ENCODE measurements at regions not wholly inside any gene's neighbourhood (a gene's known extent, or its start where the extent isn't known, plus 50 kb on each side); places are given as distances from the start of the nearest gene placed in this dataset.

GRCh38 chr2:10984418-10985135 lies 72.8 kb downstream of the KCNF1 start:
- DNase-seq = no peak

GRCh38 chr2:10985260-10985659 lies 73.5 kb downstream of the KCNF1 start:
- DNase-seq = no peak

DNA sequence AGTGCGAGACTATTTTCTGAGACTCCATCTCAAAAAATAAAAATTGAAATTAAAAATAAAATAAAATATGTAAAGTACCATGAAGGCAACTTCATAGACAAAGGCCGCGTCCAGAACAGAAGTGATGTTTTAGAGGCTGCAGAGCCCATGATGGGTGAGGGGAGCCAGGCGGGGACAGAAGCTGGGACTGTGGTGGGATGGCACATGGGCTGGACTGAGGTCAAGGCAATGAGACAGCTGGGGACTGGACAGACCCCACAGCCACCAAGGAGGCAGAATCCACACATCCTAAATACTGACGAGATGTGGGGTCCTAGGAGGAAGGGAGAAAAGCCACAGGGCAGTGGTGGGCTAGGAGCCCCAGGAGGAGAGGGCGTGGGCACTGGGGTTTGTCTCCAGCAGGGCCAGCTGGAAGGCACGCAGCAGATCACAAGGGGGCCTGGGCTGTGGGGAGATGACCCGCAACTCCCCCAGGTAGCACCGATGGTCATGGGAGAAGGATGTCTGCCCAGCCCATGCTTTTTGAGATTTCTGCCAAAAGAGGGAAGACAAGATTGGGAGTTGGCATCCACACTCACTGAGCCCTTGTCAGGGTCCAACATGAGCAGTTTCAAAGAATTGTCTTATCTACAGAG lies 74.3 kb downstream of the KCNF1 start:
- DNase-seq = no peak

DNA sequence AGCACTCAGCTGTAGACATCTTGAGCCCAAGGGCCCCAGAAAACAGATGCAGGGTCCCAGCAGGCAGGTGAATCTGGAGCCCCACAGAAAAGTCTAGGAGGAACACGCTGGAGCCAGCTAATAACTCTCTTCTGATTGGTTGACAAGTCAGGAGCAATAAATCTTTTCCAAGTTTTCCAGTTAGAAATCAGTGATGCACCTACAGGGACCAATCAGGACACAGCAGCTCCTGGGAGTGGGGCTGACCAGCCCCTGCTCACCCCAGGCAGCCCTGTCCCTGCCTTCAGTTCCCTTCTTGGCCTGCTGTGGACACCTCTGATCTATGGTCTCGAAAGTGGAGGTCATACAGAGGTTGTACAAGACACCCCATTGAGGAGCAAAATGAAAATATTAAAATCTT lies 75.7 kb downstream of the KCNF1 start:
- no peak for DNase-seq

DNA sequence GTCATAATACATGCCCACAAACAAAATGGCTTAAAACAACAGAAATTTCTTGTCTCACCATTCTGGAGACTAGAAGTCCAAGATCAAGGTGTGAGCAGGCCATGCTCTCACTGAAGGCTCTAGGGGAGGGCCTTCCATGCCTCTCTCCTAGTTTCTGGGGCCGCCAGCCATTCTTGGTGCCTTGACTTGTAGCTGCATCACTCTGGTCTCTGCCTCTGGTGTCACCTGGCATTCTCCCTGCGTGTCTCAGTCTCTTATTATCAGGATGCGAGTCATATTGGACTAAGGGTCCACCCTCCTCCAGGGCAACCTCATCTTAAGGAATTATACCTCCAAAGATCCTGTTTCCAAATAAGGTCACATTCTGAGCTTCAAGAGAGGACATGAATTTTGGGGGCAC lies 76.1 kb downstream of the KCNF1 start:
- DNase-seq = no peak

- DNase-seq = no peak
Measured at GRCh38 chr2:10989151-10989550, 77.4 kb downstream of the KCNF1 start.

- no peak for DNase-seq
Measured at GRCh38 chr2:10989782-10990181, 78.0 kb downstream of the KCNF1 start.

DNA sequence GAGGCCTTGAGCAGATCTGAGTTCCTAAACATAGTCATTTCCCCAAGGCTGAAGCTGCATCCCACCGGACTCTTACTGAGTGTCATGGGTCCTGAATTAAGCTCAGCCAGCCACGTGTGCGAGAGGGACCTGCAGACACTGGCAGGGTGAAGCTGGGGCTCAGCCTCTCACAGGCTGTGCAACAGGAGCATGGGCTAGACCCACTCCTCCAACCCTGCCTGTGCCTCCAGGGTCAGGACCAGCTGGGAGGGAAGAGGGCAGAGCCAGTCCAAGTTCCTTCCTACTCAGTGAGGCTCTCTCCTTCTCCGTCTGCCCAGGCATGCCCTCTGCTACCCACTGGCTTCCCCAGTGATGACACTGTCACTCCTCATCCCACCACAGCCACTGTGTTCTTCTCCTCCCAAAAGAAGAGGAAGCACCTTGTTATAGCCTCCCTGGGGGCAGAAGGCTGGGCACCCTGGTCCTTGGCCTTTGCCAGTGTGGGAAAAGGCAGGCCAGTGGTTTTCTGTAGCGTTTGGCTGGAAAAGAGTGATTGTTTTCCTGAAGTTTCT lies 78.9 kb downstream of the KCNF1 start:
- no peak for DNase-seq

- DNase-seq = no peak
Measured at GRCh38 chr2:10992023-10992791, 80.5 kb downstream of the KCNF1 start.

- no peak for DNase-seq
Measured at GRCh38 chr2:10993001-10993481, 81.3 kb downstream of the KCNF1 start.

DNA sequence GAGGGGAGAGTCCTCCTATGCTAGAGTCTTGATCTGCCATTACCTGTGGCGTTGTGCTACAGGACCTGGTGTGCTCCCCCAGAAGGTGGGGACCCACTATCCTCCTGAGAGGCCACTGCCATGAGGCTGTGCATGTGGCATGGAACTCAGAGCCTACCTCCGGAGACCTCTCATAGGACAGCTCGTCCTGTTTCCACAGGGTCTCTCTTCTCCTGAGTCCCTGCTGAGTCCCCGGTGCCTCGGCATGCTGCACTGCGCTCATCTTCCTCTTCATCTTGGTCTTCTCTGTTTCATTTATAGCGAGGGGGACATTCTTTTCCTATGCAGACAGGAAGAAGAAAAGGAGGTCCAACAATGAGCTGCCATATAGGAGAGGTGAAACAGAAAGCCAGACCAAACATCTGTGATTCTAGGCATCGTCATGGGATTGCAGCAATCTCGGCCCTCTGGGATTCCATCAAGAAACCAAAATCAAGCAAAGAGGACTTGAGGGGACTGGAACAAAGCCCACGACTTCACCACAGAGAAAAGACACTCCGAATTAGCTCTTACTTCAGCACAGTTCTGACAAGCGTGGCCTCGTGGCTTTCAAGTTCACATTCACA lies 83.7 kb downstream of the KCNF1 start:
- no peak for DNase-seq

- peak in 3 of 56 donors; percentile 6 to 61 (median 29) for DNase-seq
Measured at GRCh38 chr2:11004199-11004598, 92.5 kb downstream of the KCNF1 start.

GRCh38 chr2:11005032-11005431 lies 93.3 kb downstream of the KCNF1 start:
- DNase-seq = no peak

- DNase-seq = no peak
Measured at GRCh38 chr2:11006191-11006590, 94.5 kb downstream of the KCNF1 start.

DNA sequence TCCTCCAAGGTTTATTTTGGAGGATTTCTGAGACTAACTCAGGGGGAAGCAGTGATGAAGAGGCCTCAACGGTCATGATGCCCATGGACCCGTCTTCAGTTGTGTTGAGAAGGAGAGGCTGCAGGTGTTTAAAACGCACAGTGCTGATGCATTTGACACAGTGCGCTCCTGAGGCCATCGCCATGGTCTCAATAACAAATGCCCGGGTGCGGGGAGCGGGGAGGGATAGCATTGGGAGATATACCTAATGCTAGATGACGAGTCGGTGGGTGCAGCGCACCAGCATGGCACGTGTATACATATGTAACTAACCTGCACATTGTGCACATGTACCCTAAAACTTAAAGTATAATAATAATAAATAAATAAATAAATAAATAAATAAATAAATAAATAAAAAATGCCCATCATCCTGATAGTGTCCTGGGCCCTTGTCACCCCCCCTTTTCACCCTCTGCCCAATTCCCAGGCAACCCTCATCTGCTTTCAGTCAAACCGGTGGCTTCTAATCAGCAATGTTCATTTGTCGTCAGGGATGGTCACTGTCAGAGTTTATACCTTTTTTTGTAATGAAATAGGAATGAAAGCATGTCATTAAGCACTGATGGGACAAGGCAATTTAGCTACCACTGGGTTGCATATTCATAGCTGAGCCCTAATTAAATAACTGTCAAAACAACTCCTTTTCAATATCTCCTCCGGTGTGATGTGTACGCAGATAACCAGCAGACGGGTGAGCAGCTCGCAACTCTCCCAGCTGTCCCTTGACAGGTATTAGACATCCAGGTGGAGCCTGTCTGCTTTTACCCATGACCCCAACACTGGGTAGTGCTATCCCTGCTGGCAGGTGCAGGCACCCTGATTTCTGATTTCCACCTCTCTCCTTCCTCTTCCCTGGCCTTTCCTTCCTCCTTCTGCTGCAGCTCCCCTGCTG lies 95.9 kb downstream of the KCNF1 start:
- DNase-seq = no peak

DNA sequence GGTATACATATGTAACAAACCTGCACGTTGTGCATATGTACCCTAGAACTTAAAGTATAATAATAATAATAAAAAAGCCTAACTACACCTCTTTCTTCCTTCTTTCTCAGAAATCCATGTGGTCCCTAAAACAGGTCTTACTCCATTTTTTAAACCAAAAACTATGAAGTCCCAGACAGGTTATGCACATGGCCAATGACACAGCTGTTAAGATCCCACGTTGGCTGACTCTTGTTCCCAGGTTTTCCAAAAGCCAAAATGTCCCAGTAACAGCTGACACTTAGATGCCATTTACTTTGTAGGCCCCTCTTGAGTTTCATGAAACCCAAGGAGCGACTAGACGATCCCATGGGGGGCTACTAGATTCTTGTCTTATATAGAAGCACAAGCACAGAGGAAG lies 97.0 kb downstream of the KCNF1 start:
- DNase-seq = no peak

DNA sequence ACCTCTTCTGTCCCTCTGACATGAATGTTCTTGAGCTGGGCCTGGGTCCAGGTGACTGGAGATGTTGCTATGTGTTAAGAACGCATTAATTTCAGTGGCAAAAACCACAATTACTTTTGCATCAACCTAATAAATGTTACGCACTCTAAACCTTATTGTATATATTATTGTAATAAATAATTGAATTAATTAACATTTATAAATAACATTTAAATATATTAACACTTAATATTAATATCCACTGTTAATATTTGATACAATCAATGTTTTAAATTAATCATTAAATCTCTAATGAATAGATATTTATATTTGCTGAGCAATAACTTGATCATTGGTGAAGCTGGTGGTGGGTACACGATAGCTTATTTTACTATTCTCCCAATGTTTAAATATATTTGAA lies 97.4 kb downstream of the KCNF1 start:
- DNase-seq = no peak

- no peak for DNase-seq
Measured at GRCh38 chr2:11009891-11010290, 98.2 kb downstream of the KCNF1 start.

DNA sequence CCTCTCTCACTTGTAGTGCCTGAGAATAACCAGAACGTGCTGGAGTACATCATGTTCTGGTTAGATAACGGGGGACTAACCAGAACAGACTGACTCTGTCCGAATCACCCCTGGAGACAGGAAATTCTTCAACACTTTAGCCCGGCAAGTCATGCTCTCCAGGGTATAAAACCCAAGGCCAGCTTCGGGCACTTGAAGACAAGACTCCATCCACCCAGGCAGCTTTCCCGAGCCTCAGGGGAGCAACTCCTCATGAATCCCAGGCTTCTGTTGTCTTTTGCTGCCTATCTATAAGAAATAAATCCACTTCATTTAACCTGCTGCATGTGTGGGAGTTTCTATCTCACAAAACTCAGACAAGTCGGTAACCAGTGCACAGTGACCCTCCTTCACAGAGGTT lies 99.6 kb downstream of the KCNF1 start:
- DNase-seq = no peak

DNA sequence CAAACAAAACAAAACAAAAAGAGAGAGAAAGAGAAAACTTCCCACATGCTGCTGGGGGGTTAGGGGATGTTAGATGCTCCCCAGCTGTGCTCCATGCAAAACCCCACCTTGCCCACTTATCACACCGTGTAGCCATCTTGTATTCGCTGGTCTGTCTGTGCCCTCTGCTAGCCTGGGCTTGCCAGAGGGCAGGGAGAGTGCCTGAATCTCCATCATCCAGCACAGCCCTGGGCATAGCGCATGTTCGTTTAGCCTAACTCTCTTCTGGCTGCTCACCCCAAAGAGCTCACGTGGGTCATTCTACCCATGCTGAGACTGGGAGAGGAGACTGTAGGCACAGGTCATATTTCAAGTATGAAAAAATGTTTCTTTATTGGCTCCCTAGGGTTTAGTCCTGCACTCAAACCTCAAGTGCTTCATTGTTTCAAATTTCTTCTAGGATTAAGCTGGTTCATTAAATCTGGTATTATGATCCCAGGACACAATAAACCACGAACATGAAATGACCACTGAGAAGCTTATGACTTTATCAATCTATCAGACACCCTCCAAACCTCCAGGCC lies 100.5 kb downstream of the KCNF1 start:
- no peak for DNase-seq
